ENCODE measurements at regions not wholly inside any gene's neighbourhood (a gene's known extent, or its start where the extent isn't known, plus 50 kb on each side); places are given as distances from the start of the nearest gene placed in this dataset.
"Not testable (repeated sequence)": the region's sequence is repeated elsewhere in the genome, so short reads cannot be mapped to it uniquely, and the experiment has no call there.

DNA sequence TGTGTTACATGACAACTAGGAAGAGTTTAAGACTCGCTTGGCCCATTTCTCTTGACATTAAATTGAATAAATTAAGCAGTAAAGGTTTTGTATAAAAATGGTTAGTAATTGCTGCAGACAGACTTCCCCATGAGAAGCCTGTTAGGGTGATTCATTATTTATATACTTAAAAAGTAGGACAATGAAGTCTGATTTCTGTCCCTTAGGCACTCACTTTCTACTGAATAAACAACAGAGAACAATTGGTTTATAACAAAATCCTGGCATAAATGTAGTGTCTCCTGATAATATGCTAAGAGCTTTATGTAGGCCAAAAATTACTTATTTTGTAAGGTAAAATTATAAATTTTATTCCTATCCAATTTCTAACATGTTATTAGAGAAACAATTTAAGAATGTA, 2138.5 kb upstream of the PCDH20 start:
- DNase-seq, result no peak

DNA sequence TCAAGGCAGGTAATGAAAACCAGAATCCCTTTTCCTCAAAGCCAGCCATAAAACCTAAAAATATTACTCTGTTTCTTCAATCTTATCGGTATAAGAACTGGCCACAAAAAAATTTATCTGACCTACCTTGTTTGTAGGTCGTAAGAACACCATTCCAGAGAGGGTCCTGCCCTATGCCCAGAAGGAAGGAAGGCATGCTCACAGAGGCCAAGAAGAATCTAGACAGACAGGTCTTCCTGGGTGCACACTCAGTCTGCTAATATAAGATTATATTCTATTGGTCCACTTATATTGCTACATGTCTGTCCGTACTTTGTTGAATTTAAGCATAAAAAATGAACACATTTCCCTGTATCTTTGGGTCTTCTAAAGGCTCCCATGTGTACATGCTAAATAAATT, 2136.1 kb upstream of the PCDH20 start:
- no peak for DNase-seq

DNA sequence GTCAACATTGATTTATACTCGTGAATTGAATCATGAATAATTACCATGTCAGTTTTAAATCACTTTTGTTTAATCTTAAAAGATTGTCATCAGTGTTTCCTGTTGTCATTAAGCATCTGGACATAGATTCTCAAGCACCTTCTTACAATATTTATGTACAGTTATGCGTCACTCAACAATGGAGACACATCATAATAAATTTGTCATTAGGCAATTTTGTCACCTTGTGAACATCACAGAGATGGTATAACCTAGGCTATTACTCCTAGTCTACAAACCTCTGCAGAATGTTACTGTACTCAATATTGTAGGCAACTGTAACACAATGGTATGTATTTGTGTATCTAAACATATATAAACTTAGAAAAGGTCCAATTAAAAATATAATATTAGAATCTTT, 2130.9 kb upstream of the PCDH20 start:
- no peak for DNase-seq

DNA sequence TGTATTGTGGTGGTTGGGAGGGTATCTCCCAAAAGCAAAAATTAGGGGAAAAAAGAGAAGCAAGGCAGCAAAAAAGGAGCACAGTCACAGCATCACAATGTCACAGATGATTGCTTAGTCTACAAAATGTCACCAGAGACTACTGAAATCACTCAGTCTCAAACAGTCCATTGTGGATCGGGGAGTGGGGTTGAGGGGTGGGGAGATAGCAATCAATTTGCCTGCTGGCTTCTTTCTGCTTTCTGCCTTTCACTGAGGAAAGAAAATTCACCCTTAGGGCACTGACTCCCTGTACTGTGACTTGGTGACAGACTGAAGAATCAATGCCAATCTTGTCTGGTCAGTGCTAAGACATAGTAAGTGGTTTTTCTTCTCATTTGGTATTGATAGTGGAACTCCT, 2127.1 kb upstream of the PCDH20 start:
- peak; percentile 88 for DNase-seq

DNA sequence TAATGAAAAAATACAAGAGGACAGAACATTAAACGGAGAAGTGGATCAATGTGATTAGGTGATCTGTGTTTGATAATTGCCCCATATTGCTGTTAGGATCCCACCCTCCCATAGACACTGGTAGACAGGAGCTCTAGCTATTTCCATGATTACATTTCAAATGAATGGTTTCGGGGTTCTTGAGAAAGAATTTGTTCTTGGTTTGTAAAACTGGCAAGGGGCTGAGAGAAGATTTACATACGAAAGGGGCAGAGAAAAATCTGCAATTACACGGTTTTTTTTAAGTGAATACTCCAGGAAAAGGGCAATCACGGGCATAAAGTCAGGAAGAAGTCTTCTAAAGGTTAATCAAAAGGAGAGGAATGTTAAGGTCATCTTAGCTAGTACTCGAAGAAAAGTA, 2125.7 kb upstream of the PCDH20 start:
- DNase-seq, result no peak

DNA sequence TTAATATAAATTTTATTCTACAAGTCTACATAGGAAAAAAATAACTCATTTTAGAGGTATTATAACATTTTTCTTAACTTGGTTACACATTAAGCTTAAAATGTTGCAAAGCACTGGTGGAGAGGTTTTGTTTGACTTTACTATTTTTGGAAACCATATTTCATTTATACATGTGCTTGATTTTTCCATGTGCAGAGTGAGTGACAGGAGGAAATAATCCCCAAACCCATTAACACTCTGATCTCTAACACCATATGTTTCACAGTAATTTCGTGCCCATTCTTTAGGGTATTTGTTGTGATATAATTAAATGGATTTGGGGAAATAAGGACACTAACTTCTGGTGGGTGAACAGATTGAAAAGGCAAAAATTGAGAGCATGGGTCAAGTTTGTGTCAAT, 2124.4 kb upstream of the PCDH20 start:
- DNase-seq, result no peak

DNA sequence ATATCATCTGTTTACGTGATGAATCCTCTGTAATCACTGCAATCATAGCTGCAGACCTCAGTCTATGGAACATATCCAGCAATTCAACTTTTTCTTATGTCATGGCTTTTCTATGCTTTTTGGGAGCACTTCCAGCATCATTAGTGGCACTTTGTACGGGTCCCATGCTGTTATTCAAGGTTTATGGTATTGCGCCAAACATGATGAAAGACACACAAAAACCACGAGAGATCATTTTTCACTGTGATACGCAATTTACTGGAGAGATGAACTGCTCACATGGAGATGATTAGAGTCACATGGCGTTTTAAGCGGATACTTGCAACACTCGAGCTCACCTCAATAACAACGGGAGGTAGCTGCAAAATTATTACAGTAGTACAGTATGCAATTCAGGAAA, 2101.7 kb upstream of the PCDH20 start:
- DNase-seq, result no peak

DNA sequence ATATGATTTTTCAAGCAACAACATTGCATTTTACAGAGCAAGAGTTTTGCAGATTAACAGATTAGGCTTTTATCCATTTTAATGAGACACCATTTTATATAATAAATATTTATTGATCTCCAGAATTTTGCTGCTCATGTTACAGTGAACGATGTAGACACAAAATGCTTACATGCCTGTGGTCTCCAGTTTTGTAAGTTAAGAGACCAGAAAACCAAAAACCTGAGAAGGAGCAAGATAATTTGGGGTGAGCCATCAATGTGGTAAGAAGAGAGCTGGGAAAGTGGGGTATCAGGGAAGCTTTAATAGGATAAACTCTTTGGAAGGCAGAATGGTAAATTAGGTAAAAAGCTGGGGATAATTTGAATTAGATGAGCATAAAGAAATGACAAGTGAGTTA, 2100.5 kb upstream of the PCDH20 start:
- no peak for DNase-seq

DNA sequence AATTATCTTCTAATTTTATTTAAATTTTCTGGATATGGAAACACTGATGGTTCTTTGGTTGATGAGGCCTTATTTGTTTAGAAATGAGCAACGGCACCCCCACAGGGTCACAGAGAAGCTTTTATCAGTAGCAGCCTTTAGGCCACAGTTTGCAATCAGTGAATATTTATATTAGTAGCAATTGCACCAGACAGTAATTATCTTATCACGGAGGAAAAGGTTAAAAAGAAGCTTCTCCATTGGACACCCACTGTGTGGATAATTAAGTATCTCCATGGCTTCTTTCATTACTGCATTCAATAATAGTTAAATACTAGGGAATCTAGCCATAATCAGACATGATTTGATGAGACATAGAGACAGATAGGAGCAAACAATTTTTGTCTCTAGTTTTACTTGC, 2099.2 kb upstream of the PCDH20 start:
- no peak for DNase-seq

DNA sequence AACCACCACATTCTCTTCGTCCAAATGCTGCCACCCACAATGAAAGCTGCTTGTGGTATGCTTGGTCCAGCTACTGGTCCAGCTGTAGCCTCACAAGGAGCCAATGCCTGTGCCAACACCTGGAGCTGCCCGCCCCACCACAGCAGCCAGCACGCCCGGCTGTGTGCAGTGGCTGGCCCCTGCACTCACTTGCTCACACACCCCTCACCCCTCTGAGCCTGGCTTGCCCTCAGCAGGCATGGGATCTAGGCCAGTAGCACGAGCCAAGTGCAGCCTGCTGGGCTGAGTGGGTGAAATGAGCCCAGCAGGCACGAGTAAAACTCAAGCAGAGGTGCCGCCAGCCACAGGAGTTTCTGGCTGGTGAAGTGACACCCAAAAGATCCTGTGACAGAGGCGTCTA, 2096.4 kb upstream of the PCDH20 start:
- no peak for DNase-seq

DNA sequence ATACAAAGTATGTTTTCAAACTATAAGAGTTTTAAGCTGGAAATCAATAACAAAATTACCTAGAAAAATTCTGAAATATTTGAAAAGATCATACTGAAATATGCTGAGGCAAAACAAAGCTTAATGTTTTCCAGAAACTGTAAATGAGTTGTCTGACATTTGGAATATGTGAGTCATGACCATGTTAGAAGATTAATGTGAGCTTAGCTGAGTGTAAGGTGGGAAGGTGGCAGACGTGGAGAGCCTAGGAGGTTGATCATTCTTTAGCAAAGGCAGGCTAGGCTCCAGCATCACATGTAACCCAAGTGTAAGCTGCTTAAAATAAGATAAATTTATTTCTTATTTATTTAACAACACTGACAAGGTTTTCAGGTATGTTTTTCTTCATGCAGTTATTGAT, 2086.1 kb upstream of the PCDH20 start:
- no peak for DNase-seq

DNA sequence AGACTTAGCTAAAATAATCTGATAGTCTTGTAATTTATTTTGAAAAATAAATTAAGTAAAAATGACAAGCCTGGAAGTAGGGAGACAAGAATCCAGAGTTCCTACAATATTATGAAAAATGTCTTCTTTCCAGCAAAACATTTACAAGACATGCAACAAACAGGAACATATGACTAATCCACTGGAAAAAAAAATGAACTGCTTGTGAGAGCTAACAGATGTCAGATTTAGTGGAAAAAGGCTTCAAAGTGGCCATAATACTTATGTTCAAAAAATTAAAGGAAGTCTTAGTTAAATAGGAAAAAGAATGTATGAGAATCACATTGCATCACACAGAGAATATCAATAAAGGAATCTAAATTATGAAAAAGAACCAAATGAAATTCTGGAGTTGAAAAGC, 2082.0 kb upstream of the PCDH20 start:
- DNase-seq, result no peak

DNA sequence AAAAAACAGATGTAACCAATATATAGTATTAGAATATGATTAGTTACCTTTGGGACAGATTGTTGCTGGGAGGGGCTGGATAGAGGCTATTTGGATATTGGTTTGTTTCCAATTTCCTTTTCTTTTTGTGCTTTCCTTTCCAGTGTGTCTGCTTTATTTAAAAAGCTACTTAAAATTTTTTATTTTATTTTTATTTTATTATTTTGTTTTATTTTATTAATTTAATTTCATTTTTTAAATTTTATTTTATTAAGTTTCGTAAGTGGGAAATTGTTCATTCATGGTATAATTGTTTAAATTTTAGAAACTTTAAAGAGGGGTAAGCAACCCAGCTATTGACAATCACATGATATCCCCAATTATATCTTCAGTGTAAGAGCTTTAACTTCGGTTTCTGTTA, 2077.0 kb upstream of the PCDH20 start:
- DNase-seq, result no peak

DNA sequence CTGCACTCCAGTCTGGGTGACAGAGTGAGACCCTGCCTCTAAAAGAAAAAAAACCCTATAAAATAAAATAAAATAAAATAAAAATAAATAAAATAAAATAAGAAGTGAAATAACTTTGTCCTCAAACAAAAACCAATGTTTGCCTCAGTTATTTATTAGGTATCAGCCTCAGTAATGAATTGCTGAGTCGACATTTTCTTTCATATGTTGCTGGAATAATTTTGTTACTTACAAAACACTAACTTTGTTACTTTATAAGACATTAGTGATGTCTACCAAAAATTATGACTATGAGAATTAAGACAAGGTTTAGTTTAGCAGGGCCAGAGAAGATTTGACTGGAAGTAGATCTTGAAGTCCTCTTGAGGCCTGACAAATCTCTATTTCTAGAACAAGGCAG, 2074.5 kb upstream of the PCDH20 start:
- no peak for DNase-seq

DNA sequence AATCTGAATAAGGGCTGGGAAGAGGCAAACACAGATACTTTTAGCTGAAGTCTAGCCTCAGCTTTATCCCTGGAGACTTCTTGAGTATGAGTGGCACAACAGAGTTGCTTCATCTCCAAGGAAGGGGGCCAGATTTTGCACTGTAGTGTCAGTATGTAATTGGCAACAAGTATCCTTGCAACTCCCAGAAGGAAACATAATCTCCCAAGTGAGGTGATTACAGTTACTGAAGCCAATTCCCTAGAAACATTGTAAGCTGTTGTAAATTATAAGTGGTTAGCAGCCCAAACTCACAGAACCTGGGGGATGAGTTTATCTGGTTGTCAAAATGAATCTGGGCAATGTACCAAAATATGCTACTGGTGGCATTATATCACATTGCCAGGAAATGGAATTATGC, 2065.7 kb upstream of the PCDH20 start:
- DNase-seq, result no peak

DNA sequence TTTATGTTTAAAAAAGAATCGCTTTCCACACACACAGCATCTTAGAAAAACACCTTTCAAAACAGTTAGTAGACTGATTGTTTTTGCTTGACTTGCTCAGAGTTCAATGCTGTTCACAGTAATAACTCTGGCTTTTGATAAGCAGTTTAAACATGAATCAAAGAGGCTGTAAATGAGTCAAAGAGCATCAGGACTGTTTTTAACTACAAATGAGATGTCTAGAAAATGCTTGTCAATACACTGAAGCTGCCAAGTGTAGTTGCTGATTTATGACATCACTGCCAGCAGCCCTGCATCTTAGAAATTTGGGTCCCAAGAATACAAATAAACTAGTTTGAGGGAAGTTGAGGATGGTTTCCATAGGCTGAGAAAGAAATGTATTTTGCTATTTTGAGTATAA, 2057.1 kb upstream of the PCDH20 start:
- no peak for DNase-seq

DNA sequence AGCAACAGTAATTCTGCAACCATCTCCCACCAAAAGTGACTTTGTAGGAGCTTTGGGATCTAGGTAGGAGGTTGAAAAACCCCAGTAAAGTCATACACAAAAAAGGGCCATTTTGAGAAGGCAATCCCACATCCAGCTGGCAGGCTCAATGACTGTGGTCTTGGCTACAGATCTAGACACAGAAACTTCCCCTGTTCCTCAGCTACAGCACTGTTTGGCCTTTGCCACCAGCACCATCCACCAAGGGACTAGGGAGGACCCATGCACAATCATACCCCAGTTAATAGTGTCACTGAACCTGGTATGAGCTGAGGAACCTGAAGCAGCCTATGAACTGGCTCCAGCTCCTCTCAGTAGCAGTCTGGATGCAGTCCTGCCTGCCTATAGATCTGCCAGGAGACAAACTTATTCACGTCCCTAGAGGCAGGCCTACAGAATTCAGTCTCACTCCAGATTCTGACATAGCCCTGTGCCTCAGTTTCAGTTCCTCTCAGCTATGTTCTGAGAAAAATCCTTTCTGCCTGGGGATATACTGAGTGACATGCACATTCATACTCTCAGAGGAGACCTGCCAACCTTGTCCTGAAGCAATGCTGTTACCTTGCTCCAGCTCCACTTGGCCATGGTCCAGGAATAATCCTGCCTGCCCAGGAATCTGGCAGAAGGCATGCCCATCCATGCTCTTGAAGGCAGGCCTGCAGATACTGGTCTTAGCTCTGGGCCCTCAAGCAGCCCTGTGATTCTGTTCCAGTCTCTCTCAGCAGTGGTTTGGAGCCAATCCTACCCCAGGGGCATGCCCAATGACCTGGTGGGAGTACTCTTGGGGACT, 2048.3 kb upstream of the PCDH20 start:
- DNase-seq, result no peak

DNA sequence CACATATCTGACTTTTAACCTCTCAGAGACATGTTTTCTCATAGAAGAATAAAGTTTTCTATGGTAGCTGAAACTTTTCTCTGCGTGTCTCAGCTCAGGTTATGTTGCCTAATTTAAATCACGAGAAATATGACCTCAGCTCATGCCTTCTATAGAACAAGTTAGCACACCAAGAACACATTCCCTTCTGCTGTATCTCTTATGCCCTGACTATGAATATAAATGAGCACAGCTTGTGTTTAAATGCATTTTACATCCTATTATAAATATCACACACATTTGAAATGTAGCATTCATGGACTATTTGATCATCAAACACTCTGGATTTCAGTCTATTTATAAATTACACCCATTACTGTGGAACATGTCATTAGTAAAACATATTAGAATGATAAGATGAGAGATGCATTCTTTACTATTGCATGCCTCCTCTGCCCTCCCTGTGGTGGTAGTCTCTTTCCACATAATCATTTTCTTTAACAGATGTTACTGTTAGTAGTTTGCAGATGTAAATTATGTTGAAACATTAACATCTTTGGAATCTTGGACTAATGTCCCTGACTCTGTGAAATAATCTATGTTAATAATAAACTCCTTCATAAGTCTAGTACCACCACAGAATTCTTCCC, 2044.9 kb upstream of the PCDH20 start:
- no peak for DNase-seq

DNA sequence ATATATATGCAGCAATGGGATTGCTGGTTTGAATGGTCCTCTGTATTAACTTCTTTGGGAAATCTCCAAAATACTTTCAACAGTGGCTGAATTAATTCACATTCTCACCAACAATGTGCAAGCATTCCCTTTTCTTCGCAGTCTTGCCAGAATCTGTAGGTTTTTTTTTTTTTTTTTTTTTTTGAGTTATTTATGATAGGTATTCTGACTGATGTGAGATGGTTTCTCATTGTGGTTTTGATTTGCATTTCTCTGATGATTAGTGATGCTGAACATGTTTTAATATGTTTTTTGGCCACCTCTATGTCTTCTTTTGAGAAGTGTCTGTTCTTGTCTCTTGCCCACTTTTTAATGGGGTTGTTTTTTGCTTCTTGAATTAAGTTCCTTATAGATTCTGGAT, 2041.5 kb upstream of the PCDH20 start:
- DNase-seq, result no peak

DNA sequence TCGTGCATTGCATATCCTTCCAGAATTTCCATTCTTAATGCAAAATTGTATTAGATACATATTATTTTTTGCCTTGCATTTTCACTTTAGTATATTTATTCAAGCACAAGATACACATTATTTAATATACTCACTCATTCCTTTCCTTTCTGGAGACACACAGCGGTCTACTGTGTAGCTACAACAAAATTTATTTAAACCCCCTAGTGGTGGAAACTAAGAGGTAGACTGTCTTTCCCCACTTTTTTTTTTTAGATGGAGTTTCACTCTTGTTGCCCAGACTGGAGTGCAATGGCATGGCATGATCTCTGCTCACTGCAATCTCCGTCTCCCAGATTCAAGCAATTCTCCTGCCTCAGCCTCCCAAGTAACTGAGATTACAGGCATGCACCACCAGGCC, 2040.3 kb upstream of the PCDH20 start:
- no peak for DNase-seq

DNA sequence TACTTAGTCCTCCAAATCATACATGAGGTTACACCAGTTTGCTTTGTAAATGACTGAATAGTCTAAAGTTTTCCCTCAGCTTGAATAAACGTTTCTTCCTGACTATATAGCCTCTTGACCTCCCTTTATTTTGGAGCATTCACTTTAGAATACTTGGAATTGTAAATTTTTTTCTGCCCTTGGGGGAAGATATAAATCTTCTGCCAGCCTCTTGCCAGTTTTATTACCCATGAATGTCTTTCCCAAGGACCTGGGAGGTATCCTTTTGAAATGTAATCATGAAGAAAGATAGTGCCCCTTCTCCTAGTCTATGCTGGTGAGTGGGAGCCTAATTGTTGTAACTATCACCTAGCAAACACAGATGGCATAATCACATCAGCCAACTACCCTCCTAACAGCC, 2033.9 kb upstream of the PCDH20 start:
- no peak for DNase-seq

DNA sequence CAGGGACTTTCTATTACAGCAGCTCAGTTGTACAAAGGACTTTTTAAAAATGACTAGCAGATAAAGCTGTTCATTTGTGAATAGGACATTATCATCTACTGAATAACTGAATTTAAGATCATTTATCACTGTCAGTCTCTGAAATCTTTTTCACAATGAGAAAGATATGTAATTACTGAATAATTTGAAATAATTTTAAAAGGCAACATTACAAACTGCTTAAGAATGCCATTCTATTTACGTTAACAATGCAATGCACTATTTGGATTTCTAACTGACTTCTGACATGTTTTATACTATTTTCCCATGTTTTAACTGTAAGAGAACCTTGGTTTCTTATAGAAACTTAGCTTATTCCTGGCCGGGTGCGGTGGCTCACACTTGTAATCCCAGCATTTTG, 2033.0 kb upstream of the PCDH20 start:
- no peak for DNase-seq

DNA sequence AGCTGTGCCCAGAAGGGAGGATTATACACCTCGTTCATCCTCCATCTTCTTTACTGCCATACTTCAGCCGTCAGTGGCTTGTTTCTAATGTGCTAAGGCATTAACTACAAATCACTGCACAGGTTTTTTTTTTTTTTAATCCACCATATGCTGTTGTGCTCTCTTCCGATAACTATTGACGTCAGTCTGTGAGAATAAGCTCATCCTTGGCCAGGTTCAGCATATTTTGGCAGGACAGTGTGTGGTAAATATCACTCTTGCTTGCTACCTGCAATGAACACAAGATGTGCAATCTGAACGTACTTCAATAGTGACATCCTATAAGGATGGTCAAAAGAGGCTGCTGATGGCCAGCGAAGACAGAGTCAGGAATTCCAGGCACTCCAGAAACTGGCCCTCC, 2030.7 kb upstream of the PCDH20 start:
- DNase-seq, result no peak

DNA sequence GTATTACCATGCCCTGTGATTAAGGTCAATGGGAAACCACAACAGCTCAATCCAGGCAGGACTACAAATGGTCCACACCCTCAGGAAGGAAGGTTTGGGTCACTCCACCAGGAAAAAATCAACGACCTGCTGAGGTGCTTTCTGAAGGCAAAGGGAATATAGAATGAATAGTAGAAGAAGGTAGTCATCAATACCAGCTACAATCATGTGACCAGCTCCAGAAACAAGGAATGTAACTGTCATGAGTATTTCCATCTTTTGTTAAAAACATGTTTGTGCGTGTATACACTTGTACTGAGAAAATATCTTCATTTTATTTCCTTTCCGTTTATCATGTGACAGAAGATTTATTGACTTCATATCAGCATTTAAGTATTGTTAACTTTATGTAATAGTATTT, 2028.6 kb upstream of the PCDH20 start:
- not testable (repeated sequence) for DNase-seq

DNA sequence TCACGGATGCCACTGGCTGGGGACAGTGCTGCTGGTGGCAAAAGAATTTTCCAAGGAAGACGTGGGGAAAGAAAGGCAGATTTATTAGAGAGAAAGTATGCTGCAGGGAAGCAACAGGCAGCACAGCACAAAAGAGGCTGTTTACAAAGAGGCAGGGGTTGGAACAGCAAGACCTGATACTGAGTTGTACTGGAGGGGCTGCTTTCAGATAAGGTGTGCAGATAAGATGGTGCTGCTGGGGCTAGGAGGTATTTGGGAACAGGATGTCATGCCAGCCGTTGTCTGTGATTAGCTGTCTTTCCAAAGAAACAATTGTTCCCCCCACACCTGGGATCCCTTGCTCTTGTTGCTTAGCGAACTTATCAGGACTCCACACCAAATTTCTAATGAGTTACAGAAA, 2023.3 kb upstream of the PCDH20 start:
- DNase-seq, result peak; percentile 72
